HG03571 (cell line): ENCODE measurements at regions not wholly inside any gene's neighbourhood (a gene's known extent, or its start where the extent isn't known, plus 50 kb on each side); places are given as distances from the start of the nearest gene placed in this dataset.

Source experiments
- ATAC-seq: cut with Tn5 transposase; IDR thresholded peaks from one replicate; pipeline ENCODE4 v1.9.1; 2021; ENCODE audit not compliant: unreplicated experiment

DNA sequence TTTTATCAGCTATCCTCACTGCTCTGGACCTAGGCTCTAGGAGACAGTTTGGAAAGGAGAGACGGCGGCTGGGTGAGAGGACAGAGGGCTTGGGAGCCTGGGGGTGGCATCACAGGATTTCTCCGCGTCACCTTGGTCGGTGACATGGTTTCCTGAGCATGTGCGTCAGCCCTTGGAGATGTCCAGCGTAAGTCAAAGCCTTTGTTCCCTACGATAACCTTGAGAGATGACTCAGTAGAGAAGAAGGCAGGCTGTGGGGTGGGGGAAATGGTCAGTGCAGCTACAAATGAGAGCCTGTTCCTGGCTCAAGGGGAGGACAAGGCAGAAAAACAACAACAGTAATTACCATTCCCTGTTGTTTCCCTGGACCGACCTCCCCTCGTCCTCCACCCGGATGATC lies 90.2 kb upstream of the TBX3 start:
- ATAC-seq, result no peak

DNA sequence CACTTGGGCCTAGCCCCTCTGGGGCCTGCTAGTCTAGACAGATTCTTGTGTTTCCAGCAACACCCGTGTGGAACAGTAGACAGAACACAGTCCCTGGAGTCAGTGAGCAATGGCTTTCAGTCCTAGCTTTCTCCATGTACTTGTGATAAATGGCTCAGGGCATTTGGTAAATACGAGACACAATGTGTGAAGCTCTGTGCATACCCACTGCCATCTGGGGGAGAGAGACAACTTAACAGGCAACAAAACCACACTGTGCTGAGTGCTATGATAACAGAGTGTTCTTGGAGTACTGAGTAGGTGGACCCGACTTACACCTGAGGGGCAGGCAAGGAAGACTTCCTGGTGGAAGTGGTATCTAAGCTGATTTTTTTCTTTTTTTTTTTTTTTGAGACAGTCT lies 86.3 kb upstream of the TBX3 start:
- ATAC-seq, result no peak

GRCh38 chr12:114769634-114770033 lies 85.7 kb upstream of the TBX3 start:
- ATAC-seq, result no peak

DNA sequence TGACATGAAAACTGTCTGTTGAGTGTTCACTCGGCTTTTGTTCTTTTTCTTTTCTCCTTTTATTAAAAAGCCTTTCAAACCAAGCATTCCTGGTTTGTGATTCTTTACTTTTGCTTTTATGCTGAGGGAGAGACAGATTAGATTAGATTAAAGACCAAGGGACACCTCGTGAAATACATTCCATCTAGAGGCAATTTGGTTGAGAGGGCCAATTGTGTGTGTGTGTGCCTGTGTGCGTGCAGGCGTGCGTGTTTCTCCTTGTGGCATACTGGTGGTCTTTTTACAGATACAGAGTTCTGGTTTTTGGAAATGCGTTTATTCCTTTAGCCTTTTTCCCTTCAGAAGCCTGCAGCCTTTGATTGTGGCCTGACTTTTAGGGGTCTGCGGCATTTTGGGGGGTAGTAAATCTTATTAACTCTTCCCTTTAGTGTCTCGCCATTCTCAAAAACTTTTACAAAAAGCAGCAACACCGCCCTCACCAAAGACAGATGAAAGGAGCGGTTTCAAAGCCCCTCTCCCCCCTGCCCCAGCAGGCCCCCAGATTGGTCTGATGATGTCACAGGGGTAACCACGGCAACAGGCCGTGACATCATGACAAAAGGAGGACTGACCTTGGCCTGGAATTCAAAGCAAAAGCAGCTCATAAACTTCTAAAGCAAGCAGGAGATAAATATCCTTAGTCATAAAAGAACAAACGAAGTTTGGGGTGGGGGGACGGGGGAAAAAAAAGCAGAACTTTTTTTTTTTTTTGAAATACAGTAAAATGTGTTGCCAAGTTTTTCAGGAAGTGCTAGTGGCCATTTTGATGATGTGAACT lies 84.1 kb upstream of the TBX3 start:
- no peak for ATAC-seq

DNA sequence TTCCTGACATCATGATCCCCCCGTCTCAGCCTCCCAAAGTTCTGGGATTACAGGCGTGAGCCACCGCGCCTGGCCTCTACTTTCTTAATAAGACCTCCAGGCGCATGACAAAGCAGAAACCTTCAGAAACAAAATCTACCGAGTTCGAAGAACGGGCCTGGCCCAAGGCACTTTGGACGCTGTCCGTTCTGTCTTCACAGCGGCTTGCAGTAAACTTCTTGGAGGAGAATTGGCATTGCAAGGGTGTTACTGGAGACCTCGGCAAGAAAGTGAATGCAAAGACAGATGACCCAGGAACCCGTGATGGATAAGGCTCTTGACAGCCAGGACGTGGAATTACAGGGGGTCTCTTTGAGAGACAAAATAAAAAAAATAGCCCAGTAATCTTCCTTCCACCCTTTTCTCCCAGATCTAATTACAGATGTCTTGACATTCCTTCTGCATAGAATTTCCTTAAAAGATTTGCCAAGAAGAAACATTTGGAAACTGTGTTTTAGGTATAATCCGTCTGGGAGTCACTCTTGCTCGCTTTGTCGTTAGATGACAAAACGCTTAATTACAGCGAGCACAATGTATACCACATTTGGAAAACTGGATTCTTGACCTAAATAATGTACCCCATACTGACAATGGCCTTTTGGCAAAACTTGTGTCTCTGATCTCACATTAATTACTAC lies 83.2 kb upstream of the TBX3 start:
- no peak for ATAC-seq

GRCh38 chr12:114765960-114766691 lies 82.2 kb upstream of the TBX3 start:
- ATAC-seq, result no peak

DNA sequence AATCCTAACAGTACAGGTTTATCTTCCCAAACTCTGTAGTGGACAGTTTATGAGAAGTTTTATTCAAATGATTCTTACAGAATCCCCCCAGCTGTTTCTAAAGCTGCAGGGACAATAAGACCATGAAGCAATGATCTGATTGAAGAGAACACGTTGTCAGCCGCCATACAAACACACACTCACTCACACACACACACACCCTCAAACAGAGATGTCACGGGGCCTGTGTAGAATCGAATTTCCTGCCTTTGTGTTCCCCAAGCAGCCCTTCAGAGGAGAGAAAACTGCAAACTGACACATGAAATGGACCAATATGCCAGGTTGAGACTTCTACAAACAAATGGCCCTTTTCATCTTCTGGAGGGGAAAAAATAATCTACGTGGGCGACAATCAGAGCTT lies 80.5 kb upstream of the TBX3 start:
- ATAC-seq, result no peak

- no peak for ATAC-seq
Observed at GRCh38 chr12:114762490-114763110, 78.6 kb upstream of the TBX3 start.

- no peak for ATAC-seq
Observed at GRCh38 chr12:114760151-114760877, 76.3 kb upstream of the TBX3 start.

GRCh38 chr12:114759635-114760034 lies 75.7 kb upstream of the TBX3 start:
- ATAC-seq, result no peak

DNA sequence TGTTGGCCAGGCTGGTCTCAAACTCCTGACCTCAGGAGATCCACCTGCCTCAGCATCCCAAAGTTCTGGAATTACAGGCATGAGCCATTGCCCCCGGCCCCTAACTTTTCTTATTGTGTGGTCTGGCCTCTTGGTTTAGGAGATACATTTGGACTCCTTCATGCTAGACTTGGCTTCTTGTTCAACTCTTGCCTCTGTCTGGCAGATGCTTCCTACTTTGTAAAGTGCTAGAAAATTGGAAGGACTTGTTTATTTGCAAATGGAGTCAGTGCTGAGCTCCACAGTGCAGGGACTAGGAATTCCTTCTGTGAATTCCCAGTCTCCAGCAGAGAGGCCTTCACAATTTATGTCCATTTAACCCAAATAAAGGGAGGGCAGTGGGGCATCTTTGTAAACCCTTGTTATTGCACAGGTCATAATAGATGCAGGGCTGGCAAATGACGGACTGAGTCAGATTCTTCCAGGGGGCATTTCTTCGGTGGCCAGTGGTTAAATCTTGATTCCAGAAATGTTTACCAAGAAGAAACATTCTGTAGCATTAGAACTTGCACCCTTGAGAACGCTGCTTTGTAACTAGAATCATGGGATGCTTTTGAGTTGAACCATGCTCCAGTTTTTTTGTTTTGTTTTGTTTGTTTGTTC lies 73.8 kb upstream of the TBX3 start:
- ATAC-seq, result no peak

GRCh38 chr12:114752217-114752616 lies 68.2 kb upstream of the TBX3 start:
- ATAC-seq, result no peak

DNA sequence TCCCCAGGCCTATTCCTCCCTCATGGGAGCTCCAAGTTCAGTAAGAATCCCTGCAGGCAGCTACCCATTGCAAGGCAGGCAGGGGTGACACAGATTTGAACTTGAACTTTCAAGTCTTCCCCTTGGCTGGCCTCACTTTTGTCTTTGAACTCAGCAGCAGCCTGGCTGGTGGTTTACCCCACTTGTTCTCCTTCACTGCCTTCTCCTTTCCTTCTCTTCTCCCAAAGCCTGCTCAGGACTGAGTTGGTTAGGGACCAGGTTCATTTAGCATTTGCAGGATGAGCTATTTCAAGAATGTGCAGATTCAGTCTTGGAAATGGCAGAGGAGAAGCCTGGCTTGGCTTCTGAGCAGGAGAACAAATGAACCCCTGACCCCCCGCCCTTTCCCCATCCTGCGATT lies 67.7 kb upstream of the TBX3 start:
- no peak for ATAC-seq

DNA sequence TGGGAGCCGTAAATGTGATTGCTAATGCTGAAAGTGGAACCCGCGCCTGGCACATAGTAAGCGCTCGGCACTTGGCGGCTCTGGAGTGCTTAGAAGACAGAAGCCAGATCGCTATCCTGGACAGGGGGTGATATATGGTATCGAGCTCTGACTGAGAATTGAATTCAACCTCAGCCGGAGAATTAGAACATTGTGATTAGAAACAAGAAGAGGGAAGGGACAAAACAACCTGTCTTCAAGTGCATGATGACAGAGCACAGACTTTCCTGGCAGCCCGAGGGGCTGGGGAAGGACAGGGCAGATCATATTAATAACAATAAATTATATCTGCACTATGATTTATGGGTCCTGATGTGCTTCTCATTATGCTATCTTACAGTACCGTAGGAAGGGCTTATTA lies 66.9 kb upstream of the TBX3 start:
- no peak for ATAC-seq

- no peak for ATAC-seq
Observed at GRCh38 chr12:114749065-114749464, 65.1 kb upstream of the TBX3 start.

- no peak for ATAC-seq
Observed at GRCh38 chr12:114747012-114747858, 63.3 kb upstream of the TBX3 start.

DNA sequence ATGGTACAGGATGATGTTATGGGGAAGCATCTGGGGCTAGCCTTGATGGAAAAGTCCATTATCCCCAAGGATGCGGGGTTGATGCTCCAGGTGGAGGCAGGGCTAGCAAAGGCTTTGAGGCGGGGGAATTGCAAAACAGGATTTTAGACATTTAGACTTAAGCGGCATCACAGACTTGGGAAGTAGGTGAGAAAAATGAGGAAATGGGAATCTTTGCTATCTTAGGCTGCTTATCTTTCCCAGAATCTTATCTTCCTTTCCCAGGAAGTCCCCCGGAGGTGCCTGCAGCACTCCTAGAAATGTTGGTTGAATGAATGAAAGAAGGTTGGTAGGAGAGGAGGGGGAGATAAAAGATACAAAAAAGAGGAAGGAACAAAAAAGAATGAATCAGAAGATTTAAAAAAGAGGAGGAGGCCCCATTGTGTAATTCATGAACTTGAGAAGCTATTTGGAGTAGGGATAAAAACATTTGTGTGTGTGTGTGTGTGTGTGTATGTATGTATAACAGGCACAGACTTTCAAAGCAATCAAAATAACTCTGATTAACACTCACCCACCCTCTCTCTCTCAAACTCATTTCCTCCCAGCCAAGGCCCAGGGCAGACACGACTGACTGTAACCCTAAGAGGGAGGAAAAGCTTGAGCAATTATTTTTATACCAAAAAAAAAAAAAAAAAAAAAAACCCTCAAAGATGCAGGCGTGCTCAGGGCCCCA lies 62.5 kb upstream of the TBX3 start:
- ATAC-seq, result no peak

- ATAC-seq, result no peak
Observed at GRCh38 chr12:114744691-114745090, 60.7 kb upstream of the TBX3 start.

DNA sequence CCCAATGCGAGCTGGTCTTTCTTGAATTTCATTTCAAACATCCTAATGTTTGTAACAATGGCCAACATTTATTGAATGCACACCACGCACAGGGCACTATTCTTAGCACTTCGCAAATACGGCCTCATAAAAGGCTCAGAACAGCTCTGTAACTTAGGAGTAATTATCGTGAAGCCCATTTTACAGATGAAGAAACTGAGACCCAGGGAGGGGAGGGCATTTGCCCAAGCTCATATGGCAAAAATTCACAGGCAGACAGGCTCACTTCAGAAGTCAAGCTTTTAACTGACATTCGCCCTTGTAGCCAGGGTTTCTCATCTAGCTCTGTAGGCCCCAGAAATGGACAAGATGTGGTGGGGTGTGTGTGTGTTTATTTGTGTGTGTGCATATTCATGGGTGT lies 60.3 kb upstream of the TBX3 start:
- ATAC-seq, result no peak
